Skeletal muscle satellite cell (primary cell): ENCODE measurements at regions not wholly inside any gene's neighbourhood (a gene's known extent, or its start where the extent isn't known, plus 50 kb on each side); places are given as distances from the start of the nearest gene placed in this dataset.

Source experiments
- H3K27me3 ChIP-seq: 2 replicates; pipeline ENCODE4 v1.7.0; 2013; ENCODE audit warnings: low read length; ENCODE audit not compliant: control insufficient read depth, insufficient read depth
- H3K36me3 ChIP-seq: 2 replicates; pipeline ENCODE4 v1.7.0; 2013; ENCODE audit warnings: mild to moderate bottlenecking, control low read depth, low read length; ENCODE audit not compliant: insufficient read depth
- H3K4me1 ChIP-seq: 2 replicates; pipeline ENCODE4 v1.7.0; 2013; ENCODE audit warnings: low read length; ENCODE audit not compliant: control insufficient read depth, insufficient read depth
- H3K4me2 ChIP-seq: 2 replicates; pipeline ENCODE4 v1.7.0; 2013; ENCODE audit warnings: mild to moderate bottlenecking, low read length
- H3K4me3 ChIP-seq: 2 replicates; pipeline ENCODE4 v1.7.0; 2013; ENCODE audit warnings: low read length
- H3K9ac ChIP-seq: 2 replicates; pipeline ENCODE4 v1.7.0; 2013; ENCODE audit warnings: mild to moderate bottlenecking, low read depth, low read length, moderate library complexity
- H3K9me3 ChIP-seq: replicated peaks from 2 replicates; pipeline ENCODE4 v1.7.0; 2013; ENCODE audit warnings: mild to moderate bottlenecking, control low read depth, low read length

DNA sequence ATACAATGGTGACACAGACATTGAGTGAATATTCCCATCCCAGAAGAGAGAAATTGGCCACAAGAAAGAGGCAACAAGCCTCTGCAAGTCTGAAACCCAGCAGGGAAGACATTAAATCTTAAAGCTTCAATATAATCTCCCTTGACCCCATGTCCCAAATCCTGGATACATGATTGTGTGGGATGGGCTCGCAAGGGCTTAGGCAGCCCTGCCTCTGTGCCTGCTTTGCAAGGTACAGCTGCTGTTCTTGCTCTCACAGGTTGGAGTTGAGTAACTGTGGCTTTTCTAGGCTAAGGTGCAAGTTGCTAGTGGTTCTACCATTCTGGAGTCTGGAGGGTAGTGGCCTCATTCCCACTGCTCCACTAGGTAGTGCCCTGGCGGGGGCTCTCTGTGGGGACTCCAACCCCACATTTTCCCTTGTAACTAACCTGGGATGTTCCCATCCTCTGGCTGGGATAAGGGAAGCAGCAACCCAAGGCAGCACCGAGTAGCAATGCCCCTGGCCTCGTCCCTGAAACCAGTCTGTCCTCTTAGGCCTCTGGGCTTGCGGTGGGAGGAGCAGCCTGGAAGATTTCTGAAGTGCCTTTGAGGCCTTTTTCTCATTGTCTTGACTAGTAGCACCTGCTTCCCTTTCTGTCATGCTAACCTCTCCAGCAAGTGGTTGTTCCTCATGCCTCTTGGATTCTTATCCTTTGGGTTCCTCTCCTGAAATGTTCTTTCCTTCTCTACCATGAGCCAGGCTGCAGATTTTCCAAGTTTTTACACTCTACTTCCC lies 90.0 kb downstream of the FAM174B start:
- Histone ChIP-seq H3K36me3 (no peaks in the 10 kb centered on the region), H3K4me2 (no peak overlapping the region), H3K4me3 (no peak overlapping the region), H3K27me3 (no peaks in the 10 kb centered on the region), H3K9me3 (no peaks in the 10 kb centered on the region), H3K9ac (no peak overlapping the region), H3K4me1 (no peaks in the 10 kb centered on the region)

DNA sequence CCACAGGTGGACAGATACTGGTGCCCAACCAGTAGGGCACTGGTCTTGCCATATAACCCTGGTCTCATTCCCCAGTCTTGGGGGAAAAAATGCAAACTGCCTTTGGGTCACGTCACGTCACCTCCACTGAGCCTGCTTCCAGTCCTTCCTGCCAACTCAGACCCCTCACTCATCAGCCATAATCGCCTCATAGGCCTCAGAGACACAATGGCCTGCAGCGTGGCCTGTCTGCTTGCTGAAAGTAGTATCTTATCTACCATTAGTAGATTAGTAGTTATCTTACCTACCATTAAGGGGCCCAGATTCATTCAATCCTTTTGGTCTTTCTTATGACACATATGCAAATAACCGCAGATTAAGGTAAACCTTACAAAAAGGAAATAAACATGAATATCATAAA lies 93.8 kb downstream of the FAM174B start:
- H3K4me1 ChIP-seq: no peaks in the 10 kb centered on the region
- H3K27me3 ChIP-seq: no peaks in the 10 kb centered on the region
- no peak overlapping the region for H3K9ac ChIP-seq
- no peak overlapping the region for H3K4me2 ChIP-seq
- H3K36me3 ChIP-seq: no peaks in the 10 kb centered on the region
- H3K9me3 ChIP-seq: no peaks in the 10 kb centered on the region
- H3K4me3 ChIP-seq: no peak overlapping the region

DNA sequence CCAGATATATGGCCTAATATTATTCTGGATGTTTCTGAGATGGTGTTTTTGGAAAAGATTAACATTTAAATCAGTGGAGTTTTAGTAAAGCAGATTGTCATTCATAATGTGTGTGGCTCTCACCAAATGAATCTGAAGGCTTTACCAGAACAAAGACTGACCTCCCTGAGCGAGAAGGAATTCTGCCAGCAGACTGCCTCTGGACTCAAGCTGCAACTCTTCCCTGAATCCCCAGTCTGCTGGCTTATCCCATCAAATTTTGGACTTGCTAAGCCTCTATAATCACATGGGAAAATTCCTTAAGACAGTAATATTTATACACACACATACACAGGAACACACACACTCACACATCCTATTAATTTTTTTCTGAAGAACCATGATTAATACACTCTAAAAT lies 102.3 kb downstream of the FAM174B start:
- Histone ChIP-seq H3K4me1 (no peaks in the 10 kb centered on the region), H3K27me3 (no peaks in the 10 kb centered on the region), H3K4me3 (no peak overlapping the region), H3K9ac (no peak overlapping the region), H3K36me3 (no peaks in the 10 kb centered on the region), H3K9me3 (no peaks in the 10 kb centered on the region), H3K4me2 (no peak overlapping the region)

DNA sequence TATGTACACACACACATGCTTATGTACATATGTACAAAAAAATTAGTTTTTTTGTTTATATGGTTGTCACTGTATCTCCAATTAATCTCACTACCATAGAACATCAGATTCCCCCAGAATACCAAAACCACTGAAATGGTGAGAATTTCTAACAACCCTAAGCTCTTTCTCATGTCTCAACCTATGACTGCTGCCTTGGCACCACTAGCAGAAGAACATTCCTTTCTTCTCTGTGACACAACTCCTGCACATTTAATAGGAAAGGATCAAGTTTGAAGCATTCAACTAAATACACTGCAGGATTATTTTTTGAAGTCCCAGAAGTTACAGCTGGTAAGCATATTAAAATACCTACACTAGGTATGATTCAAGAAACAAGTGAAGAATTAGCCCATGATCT lies 109.6 kb downstream of the FAM174B start:
- Histone ChIP-seq H3K36me3 (no peaks in the 10 kb centered on the region), H3K4me1 (peaks cover 13% of the 10 kb centered on the region), H3K4me3 (no peak overlapping the region)

DNA sequence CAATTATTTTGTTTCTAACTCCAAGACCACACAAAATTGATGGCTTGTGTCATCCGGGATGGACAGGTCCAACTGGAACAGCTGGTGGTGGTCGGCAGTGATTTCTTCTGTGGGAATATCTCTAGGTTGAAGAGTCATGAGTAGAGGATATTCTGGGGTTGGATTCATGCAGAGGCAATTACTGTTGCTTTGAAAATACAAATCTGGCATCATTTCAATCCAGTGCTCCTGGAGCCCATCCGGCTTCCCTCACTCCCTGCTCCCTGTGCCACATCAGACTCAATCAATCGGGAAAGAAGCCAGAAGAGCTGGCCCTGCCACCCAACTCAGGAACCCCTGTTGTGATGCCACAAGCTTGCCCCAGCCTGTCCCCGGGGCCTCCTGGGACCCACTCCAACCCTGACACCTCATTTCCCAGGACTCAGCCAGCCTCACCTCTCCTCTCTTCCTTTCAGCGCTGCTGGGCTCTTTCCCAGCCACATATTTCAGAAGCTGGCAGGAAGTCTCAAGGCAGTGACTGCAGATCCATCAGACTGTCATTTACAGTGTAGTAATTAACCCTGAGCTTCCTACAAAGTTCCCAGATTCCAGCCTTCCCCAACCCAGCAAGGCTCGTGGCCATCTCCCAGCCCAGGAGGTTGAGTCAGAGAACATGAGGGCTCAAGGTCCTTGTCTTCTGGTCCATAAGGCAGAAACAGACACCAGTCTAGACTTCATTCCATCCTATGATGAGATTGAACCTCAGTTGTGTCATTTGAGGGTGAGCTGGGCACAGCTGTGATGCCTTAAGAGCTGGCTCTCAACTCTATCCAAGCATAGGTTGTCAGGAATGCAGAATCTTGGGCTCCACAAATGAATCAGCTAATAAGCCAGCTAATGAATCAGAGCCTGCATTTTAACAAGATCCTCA lies 114.0 kb downstream of the FAM174B start:
- Histone ChIP-seq H3K9ac (peak overlapping the region; percentile 57), H3K27me3 (no peaks in the 10 kb centered on the region)

More for the DNA sequence above, 109.6 kb downstream of the FAM174B start:
- Histone ChIP-seq H3K27me3 (no peaks in the 10 kb centered on the region), H3K9me3 (no peaks in the 10 kb centered on the region), H3K9ac (no peak overlapping the region), H3K4me2 (no peak overlapping the region)

DNA sequence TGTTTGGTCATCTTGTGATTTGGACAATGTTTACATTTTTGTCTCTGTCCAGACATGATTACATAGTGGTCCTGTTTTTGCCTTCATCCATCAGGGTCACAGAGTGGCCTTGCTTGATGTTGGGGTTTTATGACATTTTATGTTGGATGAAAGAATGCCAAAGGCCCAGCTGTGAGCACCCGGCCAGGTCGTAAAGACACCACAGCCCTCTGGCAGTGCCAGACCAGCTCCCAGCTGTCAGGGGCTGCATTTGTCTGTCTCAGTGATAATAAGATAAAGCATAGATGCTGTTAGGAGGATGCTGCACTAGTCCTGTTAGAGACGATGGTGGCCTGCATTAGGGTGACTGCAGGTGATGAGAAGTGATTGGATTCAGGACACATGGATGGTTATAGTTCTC lies 117.5 kb downstream of the FAM174B start:
- Histone ChIP-seq H3K4me2 (no peak overlapping the region), H3K36me3 (no peaks in the 10 kb centered on the region), H3K4me3 (no peak overlapping the region), H3K27me3 (no peaks in the 10 kb centered on the region), H3K9ac (no peak overlapping the region), H3K9me3 (no peaks in the 10 kb centered on the region), H3K4me1 (peaks cover 15% of the 10 kb centered on the region)

More for the DNA sequence above, 114.0 kb downstream of the FAM174B start:
- no peaks in the 10 kb centered on the region for H3K36me3 ChIP-seq
- H3K4me1 ChIP-seq: peaks cover 15% of the 10 kb centered on the region
- H3K4me3 ChIP-seq: peak overlapping the region; percentile 12
- peak overlapping the region; percentile 62 for H3K4me2 ChIP-seq
- H3K9me3 ChIP-seq: no peaks in the 10 kb centered on the region

DNA sequence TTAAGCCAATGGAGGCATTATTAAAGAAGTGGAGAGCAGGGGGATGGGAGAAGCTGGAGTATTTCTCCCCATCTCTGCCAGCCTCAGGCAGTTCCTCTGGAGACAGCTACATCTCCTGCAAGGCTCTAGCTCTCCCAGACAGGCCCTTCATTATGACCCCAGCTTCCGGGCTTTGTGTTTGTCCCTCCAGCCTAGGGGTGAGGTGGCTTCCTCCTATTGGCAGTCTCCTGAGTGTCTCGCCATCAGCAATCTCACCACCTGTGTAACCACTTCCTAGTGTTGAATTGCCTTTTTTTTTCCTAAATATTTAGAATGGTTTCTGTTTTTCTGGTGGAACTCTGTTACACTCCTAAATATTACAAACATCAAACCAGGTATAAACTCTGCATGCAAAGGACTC lies 122.3 kb downstream of the FAM174B start:
- Histone ChIP-seq H3K36me3 (no peaks in the 10 kb centered on the region), H3K4me2 (no peak overlapping the region), H3K9ac (no peak overlapping the region), H3K27me3 (no peaks in the 10 kb centered on the region), H3K9me3 (no peaks in the 10 kb centered on the region), H3K4me3 (no peak overlapping the region), H3K4me1 (no peaks in the 10 kb centered on the region)

DNA sequence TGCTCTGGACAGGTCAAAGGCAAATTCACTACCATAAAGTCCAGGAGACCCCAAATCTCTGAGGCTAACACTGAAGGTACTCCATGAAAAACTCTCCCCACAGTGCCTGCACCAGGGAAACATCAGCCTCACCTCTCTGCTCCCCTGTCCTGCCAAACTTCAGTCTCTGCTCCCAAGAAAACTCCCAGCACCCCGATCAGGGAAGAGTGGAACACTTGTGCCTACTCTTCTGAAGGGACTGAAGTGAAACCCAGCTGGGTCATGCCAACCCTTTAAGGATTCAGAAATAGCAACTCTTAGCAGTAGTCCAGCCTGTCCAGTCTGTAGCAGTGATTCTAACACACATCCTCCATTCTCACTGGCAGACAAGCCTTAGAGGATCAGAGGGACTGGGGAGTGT lies 124.2 kb downstream of the FAM174B start:
- H3K4me1 ChIP-seq: no peaks in the 10 kb centered on the region

DNA sequence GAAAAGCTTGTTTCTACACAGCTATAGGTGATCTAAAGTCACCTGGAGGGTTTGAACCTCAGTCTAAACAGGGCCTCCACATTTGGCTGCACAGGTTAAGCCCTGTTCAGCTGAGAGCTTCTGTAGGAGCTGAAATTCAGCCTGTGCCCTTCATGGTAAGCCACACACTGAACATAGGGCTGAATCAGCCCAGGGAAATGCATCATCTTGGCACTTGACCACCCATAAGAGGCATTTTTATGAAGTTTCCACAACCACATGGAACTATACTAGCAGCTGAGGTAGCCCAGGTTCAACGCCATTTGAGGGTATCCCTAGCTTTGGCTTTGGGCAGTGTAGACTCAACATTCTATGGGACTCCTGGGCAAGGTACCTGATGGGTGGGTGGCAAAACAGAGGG lies 126.8 kb downstream of the FAM174B start:
- no peak overlapping the region for H3K4me2 ChIP-seq
- no peaks in the 10 kb centered on the region for H3K36me3 ChIP-seq
- no peaks in the 10 kb centered on the region for H3K27me3 ChIP-seq
- no peak overlapping the region for H3K9ac ChIP-seq
- no peak overlapping the region for H3K4me3 ChIP-seq
- H3K4me1 ChIP-seq: no peaks in the 10 kb centered on the region
- no peaks in the 10 kb centered on the region for H3K9me3 ChIP-seq

More for the DNA sequence above, 124.2 kb downstream of the FAM174B start:
- Histone ChIP-seq H3K27me3 (no peaks in the 10 kb centered on the region), H3K36me3 (no peaks in the 10 kb centered on the region), H3K9ac (no peak overlapping the region), H3K4me3 (no peak overlapping the region), H3K9me3 (no peaks in the 10 kb centered on the region), H3K4me2 (no peak overlapping the region)

DNA sequence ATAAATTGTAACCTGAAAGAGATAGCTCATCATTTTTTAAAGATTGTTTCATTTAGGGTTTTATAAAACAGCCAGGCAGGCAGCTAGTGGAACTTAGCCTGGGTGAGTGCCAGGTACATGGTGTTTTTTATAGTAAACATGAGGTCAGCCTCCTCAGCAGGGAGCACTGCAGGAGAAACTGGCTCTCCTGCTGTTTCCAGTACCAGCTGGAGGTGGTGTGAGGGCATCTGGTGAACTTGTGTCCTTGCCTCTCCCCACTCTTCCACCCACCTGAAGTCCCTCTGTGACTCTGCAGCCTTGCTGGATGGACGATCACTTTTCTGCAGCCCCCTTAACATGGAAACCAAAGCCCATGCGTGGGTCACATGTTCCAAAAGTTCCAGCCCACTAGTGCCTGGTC lies 128.4 kb downstream of the FAM174B start:
- H3K36me3 ChIP-seq: no peaks in the 10 kb centered on the region
- no peak overlapping the region for H3K4me3 ChIP-seq
- H3K9ac ChIP-seq: no peak overlapping the region
- no peaks in the 10 kb centered on the region for H3K4me1 ChIP-seq
- H3K27me3 ChIP-seq: no peaks in the 10 kb centered on the region
- H3K9me3 ChIP-seq: no peaks in the 10 kb centered on the region
- H3K4me2 ChIP-seq: no peak overlapping the region

DNA sequence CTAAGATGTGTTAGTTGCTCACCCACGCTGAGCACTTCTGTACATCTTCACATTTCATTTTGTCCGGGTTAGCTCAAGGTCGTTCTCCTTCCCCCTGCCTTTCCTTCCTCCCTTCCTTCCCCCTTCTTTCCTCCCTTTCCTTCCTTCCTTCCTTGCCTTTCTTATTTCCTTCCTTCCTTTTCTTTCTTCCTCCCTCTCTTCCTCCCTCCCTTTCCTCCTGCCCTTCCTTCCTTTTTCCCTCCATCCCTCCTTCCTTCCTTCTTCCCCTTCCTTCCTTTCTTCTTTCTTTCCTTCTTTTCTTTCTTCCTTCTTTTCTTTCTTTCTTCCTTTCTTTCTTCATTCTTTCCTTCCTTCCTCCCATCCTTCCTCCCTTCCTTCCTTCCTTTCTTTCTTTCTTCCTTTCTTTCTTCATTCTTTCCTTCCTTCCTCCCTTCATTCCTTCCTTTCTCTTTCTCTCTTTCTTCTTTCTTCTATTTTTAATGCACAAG lies 129.8 kb downstream of the FAM174B start:
- Histone ChIP-seq H3K9me3 (no peaks in the 10 kb centered on the region), H3K4me2 (no peak overlapping the region), H3K9ac (no peak overlapping the region), H3K27me3 (no peaks in the 10 kb centered on the region), H3K36me3 (no peaks in the 10 kb centered on the region), H3K4me1 (no peaks in the 10 kb centered on the region), H3K4me3 (no peak overlapping the region)
